Loucy (cell line): ENCODE measurements at regions not wholly inside any gene's neighbourhood (a gene's known extent, or its start where the extent isn't known, plus 50 kb on each side); places are given as distances from the start of the nearest gene placed in this dataset.

ENCODE experiments used
- H2AFZ ChIP-seq: fragments of 200-600 bp; sonication (generic); 2 replicates; pipeline ENCODE4 v1.6.0; 2016; ENCODE audit warnings: antibody characterized with exemption, mild to moderate bottlenecking, low read length, moderate library complexity
- H3F3A ChIP-seq: fragments of 200-600 bp; 2 replicates; pipeline ENCODE4 v1.6.0; 2016; ENCODE audit warnings: antibody characterized with exemption, low read depth, mild to moderate bottlenecking
- H3K27me3 ChIP-seq: fragments of 200-600 bp; sonication (generic); 2 replicates; pipeline ENCODE4 v1.6.1; 2014; ENCODE audit warnings: low read length, mild to moderate bottlenecking; ENCODE audit not compliant: insufficient read depth, poor library complexity, severe bottlenecking
- H3K36me3 ChIP-seq: fragments of 200-600 bp; sonication (generic); 2 replicates; pipeline ENCODE4 v1.6.1; 2016; ENCODE audit warnings: low read length; ENCODE audit not compliant: insufficient read depth
- H3K4me1 ChIP-seq: fragments of 200-600 bp; sonication (generic); 2 replicates; pipeline ENCODE4 v1.5.1; 2014; ENCODE audit warnings: low read length, mild to moderate bottlenecking; ENCODE audit not compliant: insufficient read depth, poor library complexity, severe bottlenecking
- H3K4me2 ChIP-seq: fragments of 200-600 bp; sonication (generic); 2 replicates; pipeline ENCODE4 v1.6.0; 2014; ENCODE audit warnings: antibody characterized with exemption, low read length, low read depth, mild to moderate bottlenecking; ENCODE audit not compliant: poor library complexity, severe bottlenecking
- H3K4me3 ChIP-seq: fragments of 200-600 bp; sonication (generic); 2 replicates; pipeline ENCODE4 v1.5.1; 2014; ENCODE audit warnings: low read length, mild to moderate bottlenecking, mixed read lengths; ENCODE audit not compliant: poor library complexity, severe bottlenecking
- H3K79me2 ChIP-seq: fragments of 200-600 bp; sonication (generic); 2 replicates; pipeline ENCODE4 v1.6.1; 2014; ENCODE audit warnings: low read length; ENCODE audit not compliant: insufficient read depth
- H3K9ac ChIP-seq: fragments of 200-600 bp; sonication (generic); 2 replicates; pipeline ENCODE4 v1.6.0; 2014; ENCODE audit warnings: mild to moderate bottlenecking, low read depth, low read length, moderate library complexity; ENCODE audit not compliant: poor library complexity, severe bottlenecking
- H3K9me2 ChIP-seq: fragments of 200-600 bp; sonication (generic); replicated peaks from 2 replicates; pipeline ENCODE4 v1.6.1; 2016; ENCODE audit warnings: low read depth, low read length, mixed read lengths
- H3K9me3 ChIP-seq: fragments of 200-600 bp; sonication (generic); 2 replicates; pipeline ENCODE4 v1.6.1; 2014; ENCODE audit warnings: mild to moderate bottlenecking, antibody characterized with exemption, low read length, low read depth; ENCODE audit not compliant: insufficient read depth
- H4K20me1 ChIP-seq: fragments of 200-600 bp; sonication (generic); 2 replicates; pipeline ENCODE4 v1.6.0; 2014; ENCODE audit warnings: antibody characterized with exemption, low read length, mild to moderate bottlenecking; ENCODE audit not compliant: insufficient read depth, poor library complexity, severe bottlenecking
- EZH2phosphoT487 ChIP-seq: fragments of 200-600 bp; IDR thresholded peaks from 2 replicates; pipeline ENCODE4 v1.6.1; 2018; ENCODE audit warnings: antibody characterized with exemption, mild to moderate bottlenecking, moderate library complexity, borderline replicate concordance
- TF ChIP-seq, protein P1 (sequence below): fragments of 200-600 bp; sonication (generic); conservative IDR thresholded peaks from 2 replicates; pipeline ENCODE4 v1.5.1; 2014; ENCODE audit warnings: mild to moderate bottlenecking, antibody characterized with exemption, low read length

DNA sequence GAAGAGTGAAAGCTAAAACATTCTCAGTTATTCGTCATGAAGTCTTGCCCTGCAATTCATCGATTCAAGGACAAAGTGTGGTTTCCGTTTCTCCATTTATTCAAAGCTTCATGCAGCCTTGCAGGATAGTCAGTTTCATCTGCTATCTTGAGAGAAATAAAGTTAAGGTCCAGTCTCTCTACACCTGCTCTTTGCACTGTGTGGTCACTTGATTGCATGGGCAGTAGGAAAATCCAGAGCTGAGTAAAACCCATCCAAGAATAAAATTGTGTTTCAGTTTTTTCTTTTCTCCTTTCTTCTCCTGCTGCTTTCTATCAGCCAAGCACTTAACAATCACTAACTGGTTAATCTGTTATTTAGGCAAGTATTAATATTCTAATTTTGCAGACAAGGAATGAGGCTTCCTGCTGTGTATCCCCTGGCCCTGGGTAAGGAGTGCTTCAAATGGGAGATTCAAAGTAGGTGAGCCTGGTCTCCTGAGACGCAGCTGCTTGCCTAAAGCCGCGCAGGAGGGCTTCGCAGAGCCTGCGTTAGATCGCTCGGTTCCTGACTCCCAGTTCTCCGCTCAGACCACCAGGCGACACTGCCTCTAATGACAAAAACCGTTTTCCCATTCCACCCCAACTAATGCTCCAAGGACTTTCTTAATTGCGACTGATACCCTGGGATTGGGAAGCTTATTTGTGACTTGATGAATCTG lies 808.3 kb downstream of the TFAP2A start:
- Histone ChIP-seq H3K79me2 (no peaks in the 10 kb centered on the region), H3K4me2 (no peak overlapping the region), H3K36me3 (no peaks in the 10 kb centered on the region), H3K9ac (no peak overlapping the region), H4K20me1 (no peaks in the 10 kb centered on the region), H3F3A (no peaks in the 10 kb centered on the region), H3K27me3 (no peaks in the 10 kb centered on the region), H3K9me3 (no peaks in the 10 kb centered on the region), H3K4me1 (no peaks in the 10 kb centered on the region), H3K9me2 (no peaks in the 10 kb centered on the region), H3K4me3 (no peak overlapping the region), H2AFZ (no peak overlapping the region)
- TF ChIP-seq, protein P1, sequence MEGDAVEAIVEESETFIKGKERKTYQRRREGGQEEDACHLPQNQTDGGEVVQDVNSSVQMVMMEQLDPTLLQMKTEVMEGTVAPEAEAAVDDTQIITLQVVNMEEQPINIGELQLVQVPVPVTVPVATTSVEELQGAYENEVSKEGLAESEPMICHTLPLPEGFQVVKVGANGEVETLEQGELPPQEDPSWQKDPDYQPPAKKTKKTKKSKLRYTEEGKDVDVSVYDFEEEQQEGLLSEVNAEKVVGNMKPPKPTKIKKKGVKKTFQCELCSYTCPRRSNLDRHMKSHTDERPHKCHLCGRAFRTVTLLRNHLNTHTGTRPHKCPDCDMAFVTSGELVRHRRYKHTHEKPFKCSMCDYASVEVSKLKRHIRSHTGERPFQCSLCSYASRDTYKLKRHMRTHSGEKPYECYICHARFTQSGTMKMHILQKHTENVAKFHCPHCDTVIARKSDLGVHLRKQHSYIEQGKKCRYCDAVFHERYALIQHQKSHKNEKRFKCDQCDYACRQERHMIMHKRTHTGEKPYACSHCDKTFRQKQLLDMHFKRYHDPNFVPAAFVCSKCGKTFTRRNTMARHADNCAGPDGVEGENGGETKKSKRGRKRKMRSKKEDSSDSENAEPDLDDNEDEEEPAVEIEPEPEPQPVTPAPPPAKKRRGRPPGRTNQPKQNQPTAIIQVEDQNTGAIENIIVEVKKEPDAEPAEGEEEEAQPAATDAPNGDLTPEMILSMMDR: no peak
- TF ChIP-seq EZH2phosphoT487: no peak

DNA sequence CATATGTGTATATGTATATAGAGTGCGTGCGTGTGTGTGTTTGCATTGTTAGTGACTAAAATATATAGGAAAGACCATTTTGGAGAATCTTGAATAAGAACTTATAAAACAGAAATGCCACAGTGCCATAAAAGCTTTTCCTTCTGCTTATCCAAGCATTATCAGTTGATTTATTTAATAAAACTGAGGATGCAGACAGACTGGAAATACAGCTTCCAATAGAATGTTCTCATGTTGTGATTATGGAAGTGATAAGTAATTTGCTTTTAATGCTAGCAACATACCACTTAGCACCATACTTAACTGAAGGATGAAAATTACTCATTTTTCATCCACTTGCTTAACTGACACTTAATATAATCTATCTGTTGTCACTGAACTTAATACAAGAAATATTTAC lies 820.1 kb downstream of the TFAP2A start:
- Histone ChIP-seq H4K20me1 (no peaks in the 10 kb centered on the region), H3K79me2 (no peaks in the 10 kb centered on the region), H3K27me3 (no peaks in the 10 kb centered on the region), H2AFZ (no peak overlapping the region), H3K36me3 (no peaks in the 10 kb centered on the region), H3K9ac (no peak overlapping the region), H3F3A (no peaks in the 10 kb centered on the region), H3K4me3 (no peak overlapping the region), H3K9me2 (no peaks in the 10 kb centered on the region), H3K4me2 (no peak overlapping the region), H3K9me3 (no peaks in the 10 kb centered on the region), H3K4me1 (no peaks in the 10 kb centered on the region)
- TF ChIP-seq EZH2phosphoT487: no peak
- TF ChIP-seq, protein P1: no peak

DNA sequence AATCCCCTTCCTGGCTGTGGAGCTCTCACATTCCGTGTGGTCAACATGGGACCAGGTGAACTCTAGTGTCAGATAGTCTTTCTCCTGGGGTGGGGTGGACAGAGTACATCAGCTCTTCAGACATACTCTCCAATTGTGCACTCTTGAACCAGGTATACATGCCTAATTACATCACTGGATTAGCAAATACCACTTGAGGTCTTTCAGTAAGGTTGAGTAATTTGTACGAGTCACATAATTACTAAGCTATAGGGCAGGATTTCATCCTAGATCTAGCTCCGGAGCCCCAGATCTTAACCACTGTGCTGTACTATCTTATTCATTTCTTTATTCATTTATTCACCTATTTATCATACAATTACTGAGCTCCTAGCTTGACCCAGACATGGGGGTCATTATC lies 821.3 kb downstream of the TFAP2A start:
- H3K9ac ChIP-seq: no peak overlapping the region
- H3K4me3 ChIP-seq: no peak overlapping the region
- no peaks in the 10 kb centered on the region for H3K36me3 ChIP-seq
- H3K9me2 ChIP-seq: no peaks in the 10 kb centered on the region
- H3K27me3 ChIP-seq: no peaks in the 10 kb centered on the region
- H3K4me1 ChIP-seq: no peaks in the 10 kb centered on the region
- no peaks in the 10 kb centered on the region for H3K79me2 ChIP-seq
- no peaks in the 10 kb centered on the region for H3K9me3 ChIP-seq
- H2AFZ ChIP-seq: no peak overlapping the region
- no peaks in the 10 kb centered on the region for H3F3A ChIP-seq
- H3K4me2 ChIP-seq: no peak overlapping the region
- H4K20me1 ChIP-seq: no peaks in the 10 kb centered on the region
- TF ChIP-seq EZH2phosphoT487: no peak
- TF ChIP-seq, protein P1: no peak
